ENCODE measurements at regions not wholly inside any gene's neighbourhood (a gene's known extent, or its start where the extent isn't known, plus 50 kb on each side); places are given as distances from the start of the nearest gene placed in this dataset.

DNA sequence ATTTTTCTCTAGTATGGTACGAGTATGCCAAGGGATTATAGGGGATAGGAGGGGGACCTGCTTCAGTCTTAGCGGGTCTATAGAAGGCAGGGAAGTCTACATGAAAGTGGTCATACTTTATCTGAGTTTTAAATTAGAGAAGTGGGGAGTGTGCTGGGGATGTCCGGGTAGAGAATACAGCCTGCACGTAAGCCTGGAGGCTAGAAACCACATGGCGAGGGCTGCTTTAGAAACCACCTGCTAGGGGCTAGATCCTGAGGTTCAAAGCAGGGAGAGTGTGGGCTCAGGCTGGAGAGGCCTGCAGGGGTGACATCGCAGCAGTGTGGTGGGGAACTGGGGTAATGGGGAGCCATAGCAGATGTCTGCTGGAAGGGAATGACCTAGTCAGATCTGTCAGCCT is 85.2 kb downstream of the VEGFA start:
- no peak for DNase-seq
- 84 to 89% (median 86%) methylated on average over 6 of the region's 6 CpGs for WGBS, 4 donors
- no peaks in the 10 kb centered on the region for H3K27me3 ChIP-seq
- H3K4me1 ChIP-seq (replicated peaks in 1 of 2): no peaks in the 10 kb centered on the region
- intact Hi-C loops (cut with DNase I): no loop called here
- H3K36me3 ChIP-seq (replicated peaks in 1 of 2): no peaks in the 10 kb centered on the region
- TF ChIP-seq POLR2A (IDR thresholded peaks at IDR 0.05): no peak
- TF ChIP-seq, protein P1, sequence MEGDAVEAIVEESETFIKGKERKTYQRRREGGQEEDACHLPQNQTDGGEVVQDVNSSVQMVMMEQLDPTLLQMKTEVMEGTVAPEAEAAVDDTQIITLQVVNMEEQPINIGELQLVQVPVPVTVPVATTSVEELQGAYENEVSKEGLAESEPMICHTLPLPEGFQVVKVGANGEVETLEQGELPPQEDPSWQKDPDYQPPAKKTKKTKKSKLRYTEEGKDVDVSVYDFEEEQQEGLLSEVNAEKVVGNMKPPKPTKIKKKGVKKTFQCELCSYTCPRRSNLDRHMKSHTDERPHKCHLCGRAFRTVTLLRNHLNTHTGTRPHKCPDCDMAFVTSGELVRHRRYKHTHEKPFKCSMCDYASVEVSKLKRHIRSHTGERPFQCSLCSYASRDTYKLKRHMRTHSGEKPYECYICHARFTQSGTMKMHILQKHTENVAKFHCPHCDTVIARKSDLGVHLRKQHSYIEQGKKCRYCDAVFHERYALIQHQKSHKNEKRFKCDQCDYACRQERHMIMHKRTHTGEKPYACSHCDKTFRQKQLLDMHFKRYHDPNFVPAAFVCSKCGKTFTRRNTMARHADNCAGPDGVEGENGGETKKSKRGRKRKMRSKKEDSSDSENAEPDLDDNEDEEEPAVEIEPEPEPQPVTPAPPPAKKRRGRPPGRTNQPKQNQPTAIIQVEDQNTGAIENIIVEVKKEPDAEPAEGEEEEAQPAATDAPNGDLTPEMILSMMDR (IDR thresholded peaks at IDR 0.05): no peak
- H3K27ac ChIP-seq: no peak overlapping the region
- no peaks in the 10 kb centered on the region for H3K9me3 ChIP-seq (replicated peaks in 1 of 3)
- H3K4me3 ChIP-seq: no peak overlapping the region

DNA sequence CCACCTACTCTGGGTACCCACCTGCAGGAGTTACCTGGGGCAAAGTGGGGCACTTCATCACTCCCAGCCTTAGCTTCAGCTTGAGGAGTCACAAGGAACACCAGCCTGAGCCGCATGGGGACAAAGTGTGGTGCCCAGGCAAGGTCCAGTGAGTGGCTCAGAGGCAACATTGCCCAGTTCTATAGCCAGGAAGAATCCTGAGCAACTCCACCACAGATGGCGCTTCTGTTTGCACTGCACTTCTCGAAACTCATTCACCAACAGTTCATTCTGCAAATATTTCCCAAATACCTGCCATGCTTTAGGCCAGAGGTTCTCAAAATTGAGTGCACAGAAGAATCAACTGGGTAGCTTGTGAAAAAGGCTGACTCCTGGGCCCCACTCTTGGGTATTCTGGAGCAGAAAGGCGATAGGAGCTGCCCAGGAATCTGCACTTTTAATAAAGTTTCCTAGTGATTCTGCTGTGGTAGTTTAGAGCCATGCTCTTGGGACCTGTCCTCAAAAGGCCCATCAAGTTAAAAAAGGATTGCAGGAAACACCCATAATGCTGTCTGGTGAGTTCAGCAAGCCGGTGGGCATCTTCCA is 83.1 kb downstream of the VEGFA start:
- no peak for TF ChIP-seq POLR2A (IDR thresholded peaks at IDR 0.05)
- TF ChIP-seq, protein P1 (IDR thresholded peaks at IDR 0.05): no peak
- 87 to 98% (median 93%) methylated on average over 5 of the region's 5 CpGs for WGBS, 4 donors

DNA sequence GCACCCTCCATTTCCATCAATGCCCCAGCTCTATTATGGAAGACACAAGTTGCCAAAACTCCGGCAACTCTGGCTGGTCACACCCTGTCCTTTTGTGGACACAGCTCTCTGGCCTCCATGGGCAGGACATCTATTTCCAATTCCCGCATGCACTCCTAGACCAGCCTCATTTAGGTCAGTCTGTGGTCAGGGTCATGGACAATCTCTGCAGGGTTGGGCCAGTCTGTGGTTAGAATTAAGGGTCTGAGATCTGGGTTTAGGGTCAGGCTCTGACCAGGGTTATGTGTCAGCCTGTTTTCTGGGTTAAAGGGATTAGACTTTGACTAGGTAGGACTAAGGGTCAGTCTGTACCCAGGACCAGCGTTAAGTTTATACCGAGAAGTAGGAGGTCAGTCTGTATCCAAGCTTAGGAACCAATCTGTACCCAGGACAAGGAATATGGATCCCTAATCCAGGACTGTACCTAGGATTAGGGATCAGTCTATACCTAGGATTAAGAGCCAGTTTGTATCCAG is 82.4 kb downstream of the VEGFA start:
- H3K9me3 ChIP-seq (replicated peaks in 1 of 3): no peaks in the 10 kb centered on the region
- H3K36me3 ChIP-seq (replicated peaks in 1 of 2): no peaks in the 10 kb centered on the region
- H3K4me1 ChIP-seq (replicated peaks in 1 of 2): no peaks in the 10 kb centered on the region
- DNase-seq: no peak
- intact Hi-C loops (cut with DNase I): no loop called here
- 92 to 94% (median 94%) methylated on average over 4 of the region's 4 CpGs for WGBS, 4 donors
- TF ChIP-seq, protein P1 (IDR thresholded peaks at IDR 0.05): no peak
- no peak for TF ChIP-seq POLR2A (IDR thresholded peaks at IDR 0.05)
- H3K4me3 ChIP-seq: no peak overlapping the region
- no peak overlapping the region for H3K27ac ChIP-seq
- H3K27me3 ChIP-seq: no peaks in the 10 kb centered on the region

More for the DNA sequence above, 83.1 kb downstream of the VEGFA start:
- no peaks in the 10 kb centered on the region for H3K36me3 ChIP-seq (replicated peaks in 1 of 2)
- no peak overlapping the region for H3K27ac ChIP-seq
- H3K4me1 ChIP-seq (replicated peaks in 1 of 2): no peaks in the 10 kb centered on the region
- no peak overlapping the region for H3K4me3 ChIP-seq
- no peaks in the 10 kb centered on the region for H3K9me3 ChIP-seq (replicated peaks in 1 of 3)
- H3K27me3 ChIP-seq: no peaks in the 10 kb centered on the region
- DNase-seq: no peak
- intact Hi-C loops (cut with DNase I): no loop called here

DNA sequence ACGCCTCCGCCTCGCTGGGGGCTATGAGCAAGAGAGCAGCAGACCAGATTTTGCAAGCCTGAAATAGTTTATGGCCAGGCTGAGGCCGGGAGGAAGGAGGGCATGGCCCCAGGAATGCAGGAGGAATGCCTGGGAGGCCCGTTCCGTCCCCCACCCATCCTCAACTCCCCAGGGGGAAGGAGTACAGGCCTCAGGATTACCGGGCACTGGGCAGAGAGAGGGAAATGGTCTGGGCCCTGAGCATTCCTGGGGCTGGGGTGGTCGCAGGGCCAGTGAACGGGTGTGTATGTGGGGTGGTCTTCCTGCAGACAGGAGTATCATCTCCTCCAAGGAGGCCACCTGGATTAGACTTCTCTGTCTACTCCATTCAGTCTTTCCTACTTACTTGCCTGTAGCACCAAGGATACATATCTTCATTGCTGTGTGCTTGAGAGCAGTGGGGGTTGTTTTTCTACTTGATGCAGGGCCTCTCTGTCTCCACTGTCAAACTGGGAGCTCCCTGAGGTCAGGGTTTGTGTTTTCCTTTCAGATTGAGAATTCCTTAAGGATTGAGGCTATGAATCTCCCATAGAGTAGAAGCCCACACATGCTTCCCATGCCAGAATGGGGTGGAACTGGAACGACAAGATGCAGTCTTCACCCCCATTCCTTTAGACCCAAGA is 81.3 kb downstream of the VEGFA start:
- no peak overlapping the region for H3K4me3 ChIP-seq
- 81 to 93% (median 86%) methylated on average over 6 to 10 of the region's 10 CpGs for WGBS, 4 donors
- DNase-seq: no peak
- H3K4me1 ChIP-seq (replicated peaks in 1 of 2): no peaks in the 10 kb centered on the region
- H3K27ac ChIP-seq: no peak overlapping the region
- H3K27me3 ChIP-seq: no peaks in the 10 kb centered on the region
- intact Hi-C loops (cut with DNase I): no loop called here
- H3K36me3 ChIP-seq (replicated peaks in 1 of 2): no peaks in the 10 kb centered on the region
- TF ChIP-seq, protein P1 (IDR thresholded peaks at IDR 0.05): no peak
- no peak for TF ChIP-seq POLR2A (IDR thresholded peaks at IDR 0.05)
- H3K9me3 ChIP-seq (replicated peaks in 1 of 3): no peaks in the 10 kb centered on the region
